Stimulated activated CD4-positive, alpha-beta T cell treated with anti-CD3 and anti-CD28 coated beads, Interleukin-4, amount 100 ng/mL, for 1 hour (primary cell): ENCODE measurements at regions not wholly inside any gene's neighbourhood (a gene's known extent, or its start where the extent isn't known, plus 50 kb on each side); places are given as distances from the start of the nearest gene placed in this dataset.

Source experiments
- DNase-seq: peaks from one replicate; pipeline ENCODE4 v3.0.0-alpha.2; 2020

- DNase-seq, result no peak
Observed at GRCh38 chr9:99327667-99328066, 105.6 kb downstream of the SEC61B start.

- no peak for DNase-seq
Observed at GRCh38 chr9:99335280-99335679, 113.2 kb downstream of the SEC61B start.

- no peak for DNase-seq
Observed at GRCh38 chr9:99336005-99336404, 113.9 kb downstream of the SEC61B start.

GRCh38 chr9:99336531-99336930, 114.4 kb downstream of the SEC61B start:
- DNase-seq, result no peak

- no peak for DNase-seq
Observed at GRCh38 chr9:99340281-99340680, 118.2 kb downstream of the SEC61B start.

- no peak for DNase-seq
Observed at GRCh38 chr9:99341686-99342085, 119.6 kb downstream of the SEC61B start.

GRCh38 chr9:99345451-99345850, 123.4 kb downstream of the SEC61B start:
- DNase-seq, result no peak

GRCh38 chr9:99345942-99346341, 123.9 kb downstream of the SEC61B start:
- no peak for DNase-seq

GRCh38 chr9:99347568-99347967, 125.5 kb downstream of the SEC61B start:
- no peak for DNase-seq

GRCh38 chr9:99348289-99348688, 126.2 kb downstream of the SEC61B start:
- DNase-seq, result no peak

- DNase-seq, result no peak
Observed at GRCh38 chr9:99349870-99350269, 127.8 kb downstream of the SEC61B start.

GRCh38 chr9:99350461-99350860, 128.4 kb downstream of the SEC61B start:
- DNase-seq, result no peak

- DNase-seq, result no peak
Observed at GRCh38 chr9:99351647-99352046, 129.6 kb downstream of the SEC61B start.

GRCh38 chr9:99352826-99353225, 130.7 kb downstream of the SEC61B start:
- no peak for DNase-seq

GRCh38 chr9:99353408-99353807, 131.3 kb downstream of the SEC61B start:
- no peak for DNase-seq

- DNase-seq, result no peak
Observed at GRCh38 chr9:99354104-99354503, 132.0 kb downstream of the SEC61B start.

- DNase-seq, result no peak
Observed at GRCh38 chr9:99356512-99356971, 134.5 kb downstream of the SEC61B start.

GRCh38 chr9:99357575-99357974, 135.5 kb downstream of the SEC61B start:
- DNase-seq, result no peak

- no peak for DNase-seq
Observed at GRCh38 chr9:99358668-99359067, 136.6 kb downstream of the SEC61B start.

GRCh38 chr9:99359336-99359735, 137.3 kb downstream of the SEC61B start:
- DNase-seq, result no peak

GRCh38 chr9:99360026-99360425, 137.9 kb downstream of the SEC61B start:
- DNase-seq, result no peak

GRCh38 chr9:99361817-99362216, 139.7 kb downstream of the SEC61B start:
- no peak for DNase-seq

GRCh38 chr9:99362321-99362720, 140.2 kb downstream of the SEC61B start:
- no peak for DNase-seq

- no peak for DNase-seq
Observed at GRCh38 chr9:99363509-99363908, 141.4 kb downstream of the SEC61B start.

- DNase-seq, result no peak
Observed at GRCh38 chr9:99365233-99365980, 143.3 kb downstream of the SEC61B start.
